ENCODE measurements at regions not wholly inside any gene's neighbourhood (a gene's known extent, or its start where the extent isn't known, plus 50 kb on each side); places are given as distances from the start of the nearest gene placed in this dataset.

DNA sequence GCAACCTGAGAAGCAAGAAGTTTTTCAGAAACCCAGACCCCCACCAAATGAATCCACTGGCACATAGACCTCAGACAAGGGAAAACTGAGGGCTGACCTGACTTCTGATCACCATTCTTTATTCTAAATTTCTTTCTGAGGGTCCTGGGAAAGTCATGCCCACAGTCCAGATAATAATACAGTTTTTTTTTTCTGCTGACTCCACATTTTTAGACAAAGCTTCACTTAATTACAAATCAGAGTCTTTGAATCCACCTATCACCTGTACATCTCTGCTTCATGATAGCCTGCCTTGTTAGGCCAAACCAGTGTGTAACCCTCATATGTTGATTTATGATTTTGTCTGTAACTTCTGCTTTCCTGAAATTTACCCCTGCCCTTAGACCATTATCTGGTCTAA lies 103.6 kb downstream of the PSAT1 start:
- ATAC-seq = no peak
- CTCF ChIA-PET = interaction anchor here (0.6 to 1.4 kb wide), 3 partner anchors 30 to 1457 kb away, joined by 3 read pairs; no protein-coding TSS in a partner anchor

DNA sequence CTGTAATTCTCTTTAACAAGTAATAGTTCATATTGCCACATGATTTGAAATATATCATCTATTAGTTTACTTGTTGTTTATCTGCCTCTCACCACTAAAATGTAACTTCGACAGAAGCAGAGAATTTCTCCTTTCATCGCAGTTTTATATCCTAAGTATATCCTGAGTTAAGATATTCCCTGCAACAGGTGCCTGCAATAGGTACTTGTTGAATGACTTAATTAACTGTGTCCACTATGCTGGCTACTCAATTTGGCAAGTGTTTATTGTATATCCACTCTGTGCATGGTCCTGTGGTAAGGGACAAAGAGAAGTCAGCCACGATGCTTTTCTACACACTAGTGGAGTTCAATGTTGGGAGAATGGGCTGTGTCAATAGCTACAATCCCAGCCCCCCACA lies 108.5 kb downstream of the PSAT1 start:
- Histone ChIP-seq H3K9me3 (no peaks in the 10 kb centered on the region), H3K4me1 (peaks cover 2% of the 10 kb centered on the region; the same call in 1 of the 3 replicates), H3K4me2 (no peak overlapping the region), H3K4me3 (no peak overlapping the region), H3K27ac (no peak overlapping the region)
- ATAC-seq = no peak
- 51% methylated on average over 3 of the region's 3 CpGs for WGBS (ENCODE audit: missing lambda C conversion rate)
- TF ChIP-seq, protein P1, sequence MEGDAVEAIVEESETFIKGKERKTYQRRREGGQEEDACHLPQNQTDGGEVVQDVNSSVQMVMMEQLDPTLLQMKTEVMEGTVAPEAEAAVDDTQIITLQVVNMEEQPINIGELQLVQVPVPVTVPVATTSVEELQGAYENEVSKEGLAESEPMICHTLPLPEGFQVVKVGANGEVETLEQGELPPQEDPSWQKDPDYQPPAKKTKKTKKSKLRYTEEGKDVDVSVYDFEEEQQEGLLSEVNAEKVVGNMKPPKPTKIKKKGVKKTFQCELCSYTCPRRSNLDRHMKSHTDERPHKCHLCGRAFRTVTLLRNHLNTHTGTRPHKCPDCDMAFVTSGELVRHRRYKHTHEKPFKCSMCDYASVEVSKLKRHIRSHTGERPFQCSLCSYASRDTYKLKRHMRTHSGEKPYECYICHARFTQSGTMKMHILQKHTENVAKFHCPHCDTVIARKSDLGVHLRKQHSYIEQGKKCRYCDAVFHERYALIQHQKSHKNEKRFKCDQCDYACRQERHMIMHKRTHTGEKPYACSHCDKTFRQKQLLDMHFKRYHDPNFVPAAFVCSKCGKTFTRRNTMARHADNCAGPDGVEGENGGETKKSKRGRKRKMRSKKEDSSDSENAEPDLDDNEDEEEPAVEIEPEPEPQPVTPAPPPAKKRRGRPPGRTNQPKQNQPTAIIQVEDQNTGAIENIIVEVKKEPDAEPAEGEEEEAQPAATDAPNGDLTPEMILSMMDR (IDR thresholded peaks at IDR 0.05) = no peak
- TF ChIP-seq CEBPB (IDR thresholded peaks at IDR 0.05) (no peak), RNF2 (IDR thresholded peaks at IDR 0.05; ENCODE audit: borderline replicate concordance, low read depth) (no peak), SMC3 (IDR thresholded peaks at IDR 0.05) (no peak), CHD4 (IDR thresholded peaks at IDR 0.05; ENCODE audit: borderline replicate concordance) (no peak), RARB (CRISPR knock-in tag; IDR thresholded peaks at IDR 0.05) (no peak), CBX8 (IDR thresholded peaks at IDR 0.05) (no peak), KDM5A (IDR thresholded peaks at IDR 0.05) (no peak), HOXA7 (CRISPR knock-in tag; IDR thresholded peaks at IDR 0.05) (no peak), RFX5 (IDR thresholded peaks at IDR 0.05) (no peak), CHD2 (IDR thresholded peaks at IDR 0.05; ENCODE audit: low read length, partially characterized antibody) (no peak), PHF8 (IDR thresholded peaks at IDR 0.05; ENCODE audit: borderline replicate concordance, low read depth) (no peak), JUNB (IDR thresholded peaks at IDR 0.05) (no peak), EP300 (IDR thresholded peaks at IDR 0.05) (no peak)
- TF ChIP-seq, protein P2, sequence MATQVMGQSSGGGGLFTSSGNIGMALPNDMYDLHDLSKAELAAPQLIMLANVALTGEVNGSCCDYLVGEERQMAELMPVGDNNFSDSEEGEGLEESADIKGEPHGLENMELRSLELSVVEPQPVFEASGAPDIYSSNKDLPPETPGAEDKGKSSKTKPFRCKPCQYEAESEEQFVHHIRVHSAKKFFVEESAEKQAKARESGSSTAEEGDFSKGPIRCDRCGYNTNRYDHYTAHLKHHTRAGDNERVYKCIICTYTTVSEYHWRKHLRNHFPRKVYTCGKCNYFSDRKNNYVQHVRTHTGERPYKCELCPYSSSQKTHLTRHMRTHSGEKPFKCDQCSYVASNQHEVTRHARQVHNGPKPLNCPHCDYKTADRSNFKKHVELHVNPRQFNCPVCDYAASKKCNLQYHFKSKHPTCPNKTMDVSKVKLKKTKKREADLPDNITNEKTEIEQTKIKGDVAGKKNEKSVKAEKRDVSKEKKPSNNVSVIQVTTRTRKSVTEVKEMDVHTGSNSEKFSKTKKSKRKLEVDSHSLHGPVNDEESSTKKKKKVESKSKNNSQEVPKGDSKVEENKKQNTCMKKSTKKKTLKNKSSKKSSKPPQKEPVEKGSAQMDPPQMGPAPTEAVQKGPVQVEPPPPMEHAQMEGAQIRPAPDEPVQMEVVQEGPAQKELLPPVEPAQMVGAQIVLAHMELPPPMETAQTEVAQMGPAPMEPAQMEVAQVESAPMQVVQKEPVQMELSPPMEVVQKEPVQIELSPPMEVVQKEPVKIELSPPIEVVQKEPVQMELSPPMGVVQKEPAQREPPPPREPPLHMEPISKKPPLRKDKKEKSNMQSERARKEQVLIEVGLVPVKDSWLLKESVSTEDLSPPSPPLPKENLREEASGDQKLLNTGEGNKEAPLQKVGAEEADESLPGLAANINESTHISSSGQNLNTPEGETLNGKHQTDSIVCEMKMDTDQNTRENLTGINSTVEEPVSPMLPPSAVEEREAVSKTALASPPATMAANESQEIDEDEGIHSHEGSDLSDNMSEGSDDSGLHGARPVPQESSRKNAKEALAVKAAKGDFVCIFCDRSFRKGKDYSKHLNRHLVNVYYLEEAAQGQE (IDR thresholded peaks at IDR 0.05) = no peak
- CTCF ChIA-PET = no interaction called here
- FAIRE-seq = no peak
- POLR2A ChIA-PET = no interaction called here
- DNase-seq (ENCODE audit: low read depth in 1 of 2, low spot score in 1 of 2) = no peak

More for the DNA sequence above, 103.6 kb downstream of the PSAT1 start:
- no peak for FAIRE-seq
- Histone ChIP-seq H3K4me2 (no peak overlapping the region), H3K27ac (no peak overlapping the region), H3K4me3 (no peak overlapping the region), H3K4me1 (no peaks in the 10 kb centered on the region), H3K9me3 (peaks cover 4% of the 10 kb centered on the region; the same call in 2 of the 3 replicates)
- POLR2A ChIA-PET = no interaction called here
- no peak for DNase-seq (ENCODE audit: low read depth in 1 of 2, low spot score in 1 of 2)
- TF ChIP-seq MAFK (IDR thresholded peaks at IDR 0.05; ENCODE audit: partially characterized antibody) (peak; percentile 96), POLR2AphosphoS2 (conservative IDR thresholded peaks at IDR 0.05; ENCODE audit: low read length) (no peak), MYC (IDR thresholded peaks at IDR 0.05; ENCODE audit: borderline replicate concordance, low read length) (no peak)

DNA sequence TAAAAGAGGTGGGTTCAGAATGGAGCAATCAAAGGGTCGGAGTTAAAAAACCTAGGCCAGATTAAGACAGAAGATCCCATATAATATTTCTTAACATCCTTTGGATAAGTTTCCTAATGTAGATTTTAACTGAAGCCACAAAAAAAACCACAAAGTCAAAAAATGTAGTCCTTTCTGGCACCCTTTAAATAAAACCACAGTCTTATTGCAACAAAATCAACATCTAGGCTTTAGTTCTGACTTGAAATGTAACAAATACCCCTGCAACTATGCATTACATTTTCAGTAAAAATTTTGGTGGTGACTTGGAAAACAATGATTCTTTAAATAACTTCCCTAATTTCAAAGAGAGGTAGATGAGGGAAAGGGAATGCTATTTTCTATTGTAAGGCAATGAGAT lies 109.2 kb downstream of the PSAT1 start:
- ChIA-PET POLR2A (no interaction called here), CTCF (no interaction called here)
- WGBS (ENCODE audit: missing lambda C conversion rate) = 89% methylated on average over 1 of the region's 1 CpG
- no peak for TF ChIP-seq NFE2L2 (conservative IDR thresholded peaks at IDR 0.05; ENCODE audit: low read length)
- no peak for TF ChIP-seq PHF8 (IDR thresholded peaks at IDR 0.05; ENCODE audit: borderline replicate concordance, low read depth)
- no peak for TF ChIP-seq RAD21 (conservative IDR thresholded peaks at IDR 0.05 in 1 of 2, IDR thresholded peaks at IDR 0.05 in 1 of 2)
- TF ChIP-seq, protein P1 (IDR thresholded peaks at IDR 0.05) = no peak
- TF ChIP-seq, protein P3, sequence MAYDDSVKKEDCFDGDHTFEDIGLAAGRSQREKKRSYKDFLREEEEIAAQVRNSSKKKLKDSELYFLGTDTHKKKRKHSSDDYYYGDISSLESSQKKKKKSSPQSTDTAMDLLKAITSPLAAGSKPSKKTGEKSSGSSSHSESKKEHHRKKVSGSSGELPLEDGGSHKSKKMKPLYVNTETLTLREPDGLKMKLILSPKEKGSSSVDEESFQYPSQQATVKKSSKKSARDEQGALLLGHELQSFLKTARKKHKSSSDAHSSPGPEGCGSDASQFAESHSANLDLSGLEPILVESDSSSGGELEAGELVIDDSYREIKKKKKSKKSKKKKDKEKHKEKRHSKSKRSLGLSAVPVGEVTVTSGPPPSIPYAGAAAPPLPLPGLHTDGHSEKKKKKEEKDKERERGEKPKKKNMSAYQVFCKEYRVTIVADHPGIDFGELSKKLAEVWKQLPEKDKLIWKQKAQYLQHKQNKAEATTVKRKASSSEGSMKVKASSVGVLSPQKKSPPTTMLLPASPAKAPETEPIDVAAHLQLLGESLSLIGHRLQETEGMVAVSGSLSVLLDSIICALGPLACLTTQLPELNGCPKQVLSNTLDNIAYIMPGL (CRISPR knock-in tag; IDR thresholded peaks at IDR 0.05; ENCODE audit: borderline replicate concordance) = no peak
- TF ChIP-seq, protein P4, sequence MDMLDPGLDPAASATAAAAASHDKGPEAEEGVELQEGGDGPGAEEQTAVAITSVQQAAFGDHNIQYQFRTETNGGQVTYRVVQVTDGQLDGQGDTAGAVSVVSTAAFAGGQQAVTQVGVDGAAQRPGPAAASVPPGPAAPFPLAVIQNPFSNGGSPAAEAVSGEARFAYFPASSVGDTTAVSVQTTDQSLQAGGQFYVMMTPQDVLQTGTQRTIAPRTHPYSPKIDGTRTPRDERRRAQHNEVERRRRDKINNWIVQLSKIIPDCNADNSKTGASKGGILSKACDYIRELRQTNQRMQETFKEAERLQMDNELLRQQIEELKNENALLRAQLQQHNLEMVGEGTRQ (IDR thresholded peaks at IDR 0.05) = no peak
- TF ChIP-seq ZNF302 (CRISPR knock-in tag; IDR thresholded peaks at IDR 0.05) = no peak
- no peak for TF ChIP-seq SMC3 (IDR thresholded peaks at IDR 0.05)
- no peak for TF ChIP-seq TFCP2L1 (CRISPR knock-in tag; IDR thresholded peaks at IDR 0.05)
- Histone ChIP-seq H3K27ac (no peak overlapping the region), H3K4me1 (peaks cover 2% of the 10 kb centered on the region; the same call in 1 of the 3 replicates), H3K9me3 (no peaks in the 10 kb centered on the region), H3K4me2 (no peak overlapping the region), H3K4me3 (no peak overlapping the region)
- no peak for DNase-seq (ENCODE audit: low read depth in 1 of 2, low spot score in 1 of 2)
- no peak for ATAC-seq
- FAIRE-seq = no peak
